ENCODE measurements at regions not wholly inside any gene's neighbourhood (a gene's known extent, or its start where the extent isn't known, plus 50 kb on each side); places are given as distances from the start of the nearest gene placed in this dataset.

DNA sequence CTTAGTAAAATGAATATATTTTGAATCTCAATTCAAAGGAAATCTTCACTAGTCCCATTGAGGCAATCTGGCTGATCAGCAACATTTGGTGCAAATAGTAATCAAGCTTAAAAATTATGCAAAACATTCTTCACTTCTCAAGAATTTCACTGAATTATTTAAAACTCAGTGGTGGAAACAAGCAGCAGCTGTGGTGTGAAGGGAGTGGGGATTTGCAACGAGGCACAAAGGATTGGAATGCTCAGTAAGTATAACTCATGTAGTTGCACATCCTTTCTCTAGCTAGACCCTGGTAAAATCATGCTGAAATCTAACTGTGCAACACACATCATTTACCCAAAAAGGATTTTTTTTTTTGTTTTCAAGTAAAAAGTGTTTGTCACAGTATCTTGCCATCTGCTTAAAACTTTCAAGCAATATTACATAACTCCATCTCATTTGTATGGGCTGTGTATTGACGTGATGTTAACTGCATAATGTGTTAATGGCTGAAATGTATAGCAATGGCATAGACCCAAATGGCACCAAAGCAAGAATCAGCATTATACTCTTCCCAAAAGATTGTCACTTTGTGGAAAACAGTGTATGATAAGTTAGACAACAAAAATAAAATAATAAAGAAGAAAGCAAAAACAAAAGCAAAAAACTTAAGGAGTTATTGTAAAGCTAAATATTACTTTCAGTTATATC lies 816.6 kb downstream of the EPHA3 start:
- Histone ChIP-seq H3K9me3 (replicated peaks; ENCODE audit: control insufficient read depth, insufficient read depth, low read depth, low read length) (no peaks in the 10 kb centered on the region), H3K9me1 (ENCODE audit: control insufficient read depth, insufficient read depth, low read length) (no peaks in the 10 kb centered on the region), H3K27me3 (ENCODE audit: control insufficient read depth in 2 of 2, insufficient read depth in 2 of 2, low read length in 2 of 2) (no peaks in the 10 kb centered on the region), H3K9ac (ENCODE audit: insufficient read depth in 1 of 2, low read depth in 2 of 2, low read length in 2 of 2) (no peak overlapping the region), H3K4me2 (ENCODE audit: insufficient read depth, low read length) (no peak overlapping the region), H3K4me3 (no peak overlapping the region), H3K79me2 (ENCODE audit: control insufficient read depth, insufficient read depth, low read length) (no peaks in the 10 kb centered on the region), H4K20me1 (replicated peaks; ENCODE audit: control insufficient read depth, insufficient read depth, low read length) (no peaks in the 10 kb centered on the region), H3K27ac (ENCODE audit: extremely low read depth, low read depth, low read length) (no peak overlapping the region), H3K4me1 (replicated peaks in 1 of 2; ENCODE audit: control insufficient read depth in 2 of 2, insufficient read depth in 2 of 2, low read length in 2 of 2) (no peaks in the 10 kb centered on the region), H2AFZ (ENCODE audit: low read depth, low read length) (no peak overlapping the region), H3K36me3 (ENCODE audit: control insufficient read depth, insufficient read depth, low read length) (no peaks in the 10 kb centered on the region)
- no peak for FAIRE-seq
- POLR2A ChIA-PET = no interaction called here
- no peak for TF ChIP-seq ATF1 (CRISPR knock-in tag; IDR thresholded peaks at IDR 0.05)
- TF ChIP-seq ATF1 (tag; IDR thresholded peaks at IDR 0.05) = no peak
- TF ChIP-seq RBM22 (IDR thresholded peaks at IDR 0.05; ENCODE audit: low read depth, low read length, poor library complexity, severe bottlenecking) = no peak
- TF ChIP-seq, protein P1, sequence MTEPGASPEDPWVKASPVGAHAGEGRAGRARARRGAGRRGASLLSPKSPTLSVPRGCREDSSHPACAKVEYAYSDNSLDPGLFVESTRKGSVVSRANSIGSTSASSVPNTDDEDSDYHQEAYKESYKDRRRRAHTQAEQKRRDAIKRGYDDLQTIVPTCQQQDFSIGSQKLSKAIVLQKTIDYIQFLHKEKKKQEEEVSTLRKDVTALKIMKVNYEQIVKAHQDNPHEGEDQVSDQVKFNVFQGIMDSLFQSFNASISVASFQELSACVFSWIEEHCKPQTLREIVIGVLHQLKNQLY (CRISPR knock-in tag; conservative IDR thresholded peaks at IDR 0.05) = no peak
- TF ChIP-seq GTF2F1 (IDR thresholded peaks at IDR 0.05; ENCODE audit: low read depth, low read length) = no peak
- no peak for TF ChIP-seq ZNF232 (CRISPR knock-in tag; IDR thresholded peaks at IDR 0.05)
- TF ChIP-seq MCM3 (IDR thresholded peaks at IDR 0.05) = no peak
- TF ChIP-seq MTF1 (CRISPR knock-in tag; IDR thresholded peaks at IDR 0.05; ENCODE audit: borderline replicate concordance) = no peak
- TF ChIP-seq, protein P2, sequence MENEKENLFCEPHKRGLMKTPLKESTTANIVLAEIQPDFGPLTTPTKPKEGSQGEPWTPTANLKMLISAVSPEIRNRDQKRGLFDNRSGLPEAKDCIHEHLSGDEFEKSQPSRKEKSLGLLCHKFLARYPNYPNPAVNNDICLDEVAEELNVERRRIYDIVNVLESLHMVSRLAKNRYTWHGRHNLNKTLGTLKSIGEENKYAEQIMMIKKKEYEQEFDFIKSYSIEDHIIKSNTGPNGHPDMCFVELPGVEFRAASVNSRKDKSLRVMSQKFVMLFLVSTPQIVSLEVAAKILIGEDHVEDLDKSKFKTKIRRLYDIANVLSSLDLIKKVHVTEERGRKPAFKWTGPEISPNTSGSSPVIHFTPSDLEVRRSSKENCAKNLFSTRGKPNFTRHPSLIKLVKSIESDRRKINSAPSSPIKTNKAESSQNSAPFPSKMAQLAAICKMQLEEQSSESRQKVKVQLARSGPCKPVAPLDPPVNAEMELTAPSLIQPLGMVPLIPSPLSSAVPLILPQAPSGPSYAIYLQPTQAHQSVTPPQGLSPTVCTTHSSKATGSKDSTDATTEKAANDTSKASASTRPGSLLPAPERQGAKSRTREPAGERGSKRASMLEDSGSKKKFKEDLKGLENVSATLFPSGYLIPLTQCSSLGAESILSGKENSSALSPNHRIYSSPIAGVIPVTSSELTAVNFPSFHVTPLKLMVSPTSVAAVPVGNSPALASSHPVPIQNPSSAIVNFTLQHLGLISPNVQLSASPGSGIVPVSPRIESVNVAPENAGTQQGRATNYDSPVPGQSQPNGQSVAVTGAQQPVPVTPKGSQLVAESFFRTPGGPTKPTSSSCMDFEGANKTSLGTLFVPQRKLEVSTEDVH (IDR thresholded peaks at IDR 0.05; ENCODE audit: low read depth, partially characterized antibody) = no peak
- TF ChIP-seq, protein P3, sequence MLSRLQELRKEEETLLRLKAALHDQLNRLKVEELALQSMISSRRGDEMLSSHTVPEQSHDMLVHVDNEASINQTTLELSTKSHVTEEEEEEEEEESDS (CRISPR knock-in tag; IDR thresholded peaks at IDR 0.05) = no peak
- no peak for TF ChIP-seq POLR2G (IDR thresholded peaks at IDR 0.05; ENCODE audit: low read depth, low read length)
- TF ChIP-seq ZNF76 (CRISPR knock-in tag; IDR thresholded peaks at IDR 0.05; ENCODE audit: borderline replicate concordance) = no peak
- no peak for TF ChIP-seq SREBF2 (CRISPR knock-in tag; IDR thresholded peaks at IDR 0.05)
- DNase-seq (ENCODE audit: extremely low read depth in 1 of 4, low spot score in 3 of 4) = no peak
- no TSS peak for BruUV-seq (replicated peaks)
- WGBS (ENCODE audit: insufficient coverage, low coverage, missing lambda C conversion rate) = 0% methylated on average over 2 of the region's 2 CpGs
- CTCF ChIA-PET (ENCODE audit: low intra/inter-chr PET ratio) = no interaction called here
- ATAC-seq = no peak
- intact Hi-C loops (cut with micrococcal nuclease) = no loop called here
- in situ Hi-C loops (cut with MboI) = no loop called here
